DMS53 treated with DMSO at 0.1 percent for 48 hours (cell line): ENCODE measurements at regions not wholly inside any gene's neighbourhood (a gene's known extent, or its start where the extent isn't known, plus 50 kb on each side); places are given as distances from the start of the nearest gene placed in this dataset.

ENCODE experiments used
- DNase-seq: peaks from one replicate; lab custom pipeline; 2025; ENCODE audit not compliant: unreplicated experiment; lab: John Stamatoyannopoulos, UW

DNA sequence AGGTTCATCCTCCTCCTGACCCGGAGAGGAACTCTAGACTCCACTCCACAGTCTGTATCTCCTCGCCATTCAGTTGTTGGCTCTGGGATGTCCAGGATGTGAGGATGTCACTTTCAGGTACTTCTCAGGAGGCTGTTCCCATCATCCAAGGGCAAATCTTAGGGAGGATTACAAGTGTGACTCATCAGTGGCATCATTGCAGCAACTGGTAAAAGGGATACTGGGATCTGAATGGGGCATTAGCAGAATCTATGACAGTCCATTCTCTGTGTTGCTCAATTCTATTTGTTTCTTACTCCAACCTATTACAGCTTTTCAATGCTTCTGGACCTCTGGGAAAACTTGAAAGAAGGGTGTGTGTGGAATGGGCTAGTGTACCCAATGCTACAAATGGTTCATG is 81.5 kb upstream of the FN1 start:
- DNase-seq, result no peak

DNA sequence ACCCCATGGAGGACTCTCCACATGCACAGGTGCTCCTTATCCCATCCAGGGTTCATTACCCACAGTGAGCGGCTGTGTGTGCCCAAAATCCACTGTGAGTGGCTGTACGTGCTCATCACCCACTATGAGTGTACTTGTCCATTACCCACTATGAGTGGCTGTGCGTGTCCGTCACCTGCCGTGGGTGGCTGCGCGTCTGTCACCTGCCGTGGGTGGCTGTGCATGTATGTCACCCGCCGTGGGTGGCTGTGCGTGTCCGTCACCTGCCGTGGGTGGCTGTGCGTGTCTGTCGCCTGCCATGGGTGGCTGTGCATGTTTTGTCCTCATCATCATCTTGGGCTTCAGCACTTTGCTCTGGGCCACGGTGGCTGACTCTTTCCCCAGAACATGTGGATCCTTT is 78.6 kb upstream of the FN1 start:
- no peak for DNase-seq

DNA sequence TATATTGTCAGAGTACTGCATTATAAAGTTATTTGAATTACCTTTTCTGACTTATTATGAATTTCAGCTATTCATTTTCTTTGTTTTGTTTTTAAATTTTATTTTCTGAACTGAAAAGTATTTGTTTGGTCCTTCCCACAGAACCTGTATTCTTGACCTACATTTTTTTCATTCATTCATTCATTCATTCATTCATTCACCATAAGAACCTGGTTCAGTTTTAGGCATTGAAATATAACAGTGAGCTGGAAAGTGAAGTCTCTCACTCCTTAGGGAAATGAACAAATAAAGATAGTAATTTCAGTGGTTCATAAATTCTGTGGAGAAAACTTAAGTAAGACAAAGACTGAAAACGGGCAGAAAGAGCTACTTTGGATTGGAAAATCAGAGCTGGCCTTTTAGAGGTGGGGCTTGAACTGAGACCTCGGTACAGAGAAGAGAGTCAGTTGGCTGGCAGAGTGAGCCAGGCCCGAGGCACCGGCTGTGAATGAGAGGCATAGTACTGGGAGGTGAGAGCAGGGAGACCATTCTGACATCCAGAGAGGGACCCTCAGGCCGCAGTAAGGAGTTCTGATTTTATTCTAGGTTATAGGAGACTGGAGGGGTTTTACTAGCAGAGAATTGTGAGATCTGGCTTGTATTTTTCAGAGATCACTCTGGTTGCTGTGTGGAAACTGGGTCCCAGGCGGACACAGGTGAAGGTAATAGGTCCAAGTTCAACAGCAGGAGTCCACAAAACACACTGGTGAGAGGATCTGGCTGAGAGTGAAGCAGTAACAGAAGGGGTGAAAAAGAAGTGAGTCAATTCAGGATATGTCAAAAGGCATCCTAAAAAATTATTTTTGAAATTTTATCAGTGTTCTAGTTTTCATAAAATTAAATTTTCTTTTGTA is 75.8 kb upstream of the FN1 start:
- DNase-seq, result no peak

DNA sequence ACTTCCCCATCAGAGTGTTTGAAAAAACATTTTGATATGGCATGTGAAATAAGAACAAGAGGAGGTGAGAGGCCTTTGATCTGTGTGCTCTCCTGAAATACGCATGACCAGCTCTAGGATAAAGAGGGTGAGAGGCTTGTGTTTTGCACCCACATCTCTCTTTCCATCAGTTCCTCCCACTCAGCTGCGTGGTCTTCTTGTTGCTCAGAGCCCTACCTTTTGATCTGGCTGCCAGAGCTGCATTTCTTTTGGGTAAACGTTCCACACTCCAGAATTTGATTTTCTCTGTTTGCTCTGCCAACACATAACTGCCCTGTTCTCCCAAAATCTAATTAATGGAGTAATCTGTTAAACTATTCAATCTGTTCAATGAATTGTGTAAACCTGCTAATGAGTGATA is 72.0 kb upstream of the FN1 start:
- no peak for DNase-seq

DNA sequence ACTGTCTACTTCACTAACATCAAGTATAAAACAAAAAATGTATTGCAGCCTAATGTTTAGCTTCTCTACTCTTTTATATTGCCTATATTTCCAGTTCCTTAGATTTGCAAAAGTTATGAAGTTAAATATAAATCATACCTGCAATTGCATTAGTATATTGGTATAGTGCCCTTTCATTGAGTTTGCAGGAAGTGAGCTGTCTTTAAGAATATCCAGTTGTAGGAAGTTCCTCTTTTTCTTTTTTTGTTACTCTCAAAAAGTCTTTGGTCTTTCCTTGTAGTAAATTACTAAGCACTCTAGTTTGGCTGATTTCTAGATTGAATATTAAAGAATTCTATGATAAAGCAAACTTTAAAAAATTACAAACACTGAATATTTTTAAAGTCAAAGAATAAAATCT is 71.3 kb upstream of the FN1 start:
- no peak for DNase-seq

DNA sequence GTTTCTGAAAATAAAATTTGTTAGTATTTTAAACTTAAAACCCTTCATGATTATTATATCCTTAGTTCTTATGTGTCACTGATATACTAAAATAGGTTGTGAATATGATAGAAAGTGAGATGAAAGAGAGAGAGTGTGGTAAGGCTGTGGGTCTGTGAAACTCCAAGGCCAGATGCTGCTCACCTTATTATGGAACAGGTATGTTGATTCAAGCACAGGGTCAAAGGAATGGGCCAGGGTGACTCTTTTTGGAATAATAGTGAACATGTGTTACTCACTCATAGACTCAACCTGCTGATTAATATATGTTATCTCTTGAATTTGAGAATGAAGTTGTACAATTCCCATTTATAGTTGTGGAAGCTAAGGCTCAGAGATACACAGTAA is 70.7 kb upstream of the FN1 start:
- DNase-seq, result no peak

DNA sequence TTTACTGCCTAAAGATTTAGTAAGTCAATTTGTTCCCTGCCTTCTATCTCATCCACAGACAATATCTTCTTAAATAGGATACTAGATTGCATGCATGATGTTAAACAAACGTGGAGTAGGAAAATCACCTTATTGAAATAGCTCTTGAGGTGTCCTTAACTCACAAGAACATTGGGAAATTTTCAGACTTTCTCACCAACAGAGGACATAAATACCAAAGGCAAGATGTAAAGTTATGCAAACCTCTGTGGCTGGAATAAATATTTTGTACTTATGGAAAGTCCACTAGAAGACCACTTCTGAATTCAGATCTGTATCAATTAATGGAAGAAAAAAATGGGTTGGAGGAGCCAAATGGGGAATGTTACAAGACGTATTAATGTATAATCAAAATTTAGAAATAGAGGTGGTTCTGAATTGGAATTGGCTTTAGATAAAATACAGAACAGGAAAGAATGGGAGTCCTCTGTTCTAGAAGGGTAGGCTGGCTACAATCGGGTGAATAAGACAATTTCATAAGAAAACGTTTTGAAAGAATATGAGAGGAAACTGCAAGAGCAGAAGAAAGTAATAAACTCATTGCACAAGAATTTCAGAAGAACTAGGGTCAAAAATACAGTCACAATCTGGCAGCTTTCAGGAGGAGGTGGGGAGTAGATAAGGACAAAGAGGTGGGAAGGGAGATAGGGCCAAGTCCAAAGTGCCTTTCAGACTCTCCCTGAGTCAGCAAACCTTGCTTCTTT is 69.3 kb upstream of the FN1 start:
- no peak for DNase-seq

DNA sequence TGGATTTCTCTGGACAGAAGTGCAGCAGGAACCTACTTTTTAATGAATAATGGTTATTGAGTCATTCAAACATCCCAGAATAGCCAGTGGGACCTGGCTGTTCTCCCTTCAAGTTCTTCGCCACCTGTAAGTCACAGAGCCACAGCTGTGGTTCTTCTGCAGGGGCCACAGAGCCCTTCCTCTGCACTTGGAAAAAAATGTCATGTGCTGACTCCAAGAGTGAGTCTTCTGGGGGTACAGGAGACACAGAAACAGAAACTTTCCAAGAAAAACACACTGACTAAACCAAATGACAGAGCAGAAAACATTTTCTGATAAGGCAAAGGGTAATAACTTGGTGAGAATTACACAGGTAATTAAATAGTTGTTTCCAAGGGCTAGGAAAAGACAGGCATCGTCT is 68.7 kb upstream of the FN1 start:
- DNase-seq, result no peak

DNA sequence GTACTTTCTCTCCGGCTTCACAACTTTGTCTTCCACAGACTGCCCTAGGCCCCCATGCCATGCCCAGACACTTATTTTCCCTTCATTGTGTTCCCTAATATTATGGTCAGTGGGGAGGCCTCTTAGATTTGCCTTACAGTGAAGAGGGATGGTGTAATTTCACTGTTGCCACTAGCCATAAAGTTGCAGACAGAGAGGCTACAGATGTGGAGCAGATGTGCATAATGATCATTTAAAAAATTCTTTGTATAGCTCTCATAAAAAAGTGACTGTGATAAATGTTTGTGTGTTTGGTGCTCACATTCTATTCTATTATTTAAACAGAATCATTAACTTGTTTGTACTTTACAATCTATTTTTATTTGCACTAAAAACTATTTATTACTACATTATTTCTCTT is 67.5 kb upstream of the FN1 start:
- no peak for DNase-seq

DNA sequence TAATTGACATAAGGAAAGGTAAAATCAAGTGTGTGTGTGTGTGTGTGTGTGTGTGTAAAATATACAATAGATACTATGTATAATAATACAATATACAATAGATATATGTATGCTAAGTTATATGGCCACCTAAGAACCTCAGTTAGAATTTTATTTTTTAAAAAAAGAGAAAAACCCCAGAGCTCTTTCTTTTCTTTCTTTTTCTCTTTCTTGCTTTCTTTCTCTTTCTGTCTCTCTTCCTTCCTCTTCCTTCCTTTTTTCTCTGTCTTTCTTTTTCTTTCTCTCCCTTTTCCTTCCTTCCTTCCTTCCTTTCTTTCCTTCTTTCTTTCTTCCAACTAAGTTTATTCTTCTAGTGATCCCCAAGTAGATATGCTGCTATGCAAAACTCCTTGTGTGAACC is 64.6 kb upstream of the FN1 start:
- no peak for DNase-seq

DNA sequence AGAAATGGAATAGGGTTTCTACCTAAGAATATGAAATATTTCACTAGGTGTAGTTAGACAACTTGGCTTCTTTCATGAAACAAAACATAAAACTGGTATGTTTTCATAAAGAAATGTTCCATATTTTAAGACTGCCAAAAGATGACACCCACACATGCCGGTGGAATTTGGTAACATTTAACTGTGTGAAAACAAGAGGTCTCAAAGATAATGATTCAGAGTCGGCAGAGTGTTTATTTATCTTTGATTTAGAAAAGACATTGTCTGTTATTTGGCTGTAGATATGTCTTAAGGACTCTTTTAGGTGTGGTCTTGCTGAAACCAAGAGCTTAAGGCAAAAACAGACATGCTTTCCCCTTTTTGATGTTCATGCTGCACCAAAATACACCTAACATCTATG is 63.5 kb upstream of the FN1 start:
- no peak for DNase-seq

DNA sequence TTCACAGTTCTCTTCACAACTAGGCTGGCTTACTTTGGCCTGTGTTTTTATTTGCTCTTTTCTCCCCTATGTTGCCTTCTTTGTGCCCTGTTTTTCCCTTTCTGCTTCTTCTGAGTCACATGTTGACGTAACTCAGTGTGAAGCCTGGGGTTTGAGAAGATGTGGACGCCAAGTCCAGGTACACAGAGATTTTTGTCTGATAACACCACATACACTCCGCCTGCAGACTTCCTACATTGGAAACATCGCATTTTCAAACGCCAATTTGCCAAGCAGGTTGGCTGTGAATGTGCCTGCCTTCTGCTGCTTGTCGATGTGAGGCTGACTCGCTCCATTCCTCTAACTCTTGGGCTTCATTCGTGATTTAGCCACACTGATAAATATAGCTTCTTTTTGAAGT is 62.6 kb upstream of the FN1 start:
- no peak for DNase-seq

DNA sequence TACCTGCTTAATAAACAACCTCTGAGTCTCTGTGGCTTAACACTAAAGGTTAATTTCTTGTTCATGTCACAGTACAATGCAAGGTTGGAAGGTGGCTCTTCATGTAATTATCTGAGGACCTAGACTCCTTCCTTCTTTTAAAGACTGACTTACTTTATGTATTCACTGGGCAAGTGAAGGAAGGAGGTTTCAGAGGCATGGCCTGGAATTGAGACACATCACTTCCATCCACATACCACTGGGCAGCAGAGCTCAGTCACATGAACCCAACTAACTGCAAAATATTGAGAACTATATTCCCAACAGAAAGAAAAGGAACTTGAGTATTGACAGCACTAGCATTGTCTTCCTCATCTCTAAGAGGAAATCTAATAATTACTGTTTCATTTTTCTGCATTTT is 57.5 kb upstream of the FN1 start:
- DNase-seq, result no peak

DNA sequence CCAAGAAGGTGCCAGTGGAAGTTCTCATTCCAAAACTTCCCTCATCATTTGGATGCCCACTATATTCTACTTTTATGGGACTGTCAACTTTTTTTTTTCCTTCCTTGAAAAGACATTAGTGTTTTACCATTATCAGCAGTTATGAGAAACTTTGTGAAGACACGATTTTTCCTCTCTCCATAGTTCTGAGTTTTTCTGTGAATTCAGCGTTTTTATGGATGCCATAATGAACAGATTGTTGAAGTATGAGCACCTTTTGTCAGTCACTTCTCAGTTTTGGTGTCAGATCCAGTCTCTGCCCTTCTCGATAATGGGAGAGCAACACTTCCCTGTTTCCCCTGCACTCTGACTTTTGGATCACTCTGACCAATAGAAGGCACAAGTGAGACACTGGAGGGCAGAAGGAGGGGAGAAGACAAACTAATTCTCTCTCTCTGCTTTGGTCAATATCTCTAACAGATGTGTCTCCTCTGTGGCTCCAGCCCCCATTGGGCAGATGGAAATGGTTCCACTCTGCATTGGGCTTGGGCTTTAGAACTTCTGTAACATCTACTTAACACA is 53.5 kb upstream of the FN1 start:
- DNase-seq, result no peak

DNA sequence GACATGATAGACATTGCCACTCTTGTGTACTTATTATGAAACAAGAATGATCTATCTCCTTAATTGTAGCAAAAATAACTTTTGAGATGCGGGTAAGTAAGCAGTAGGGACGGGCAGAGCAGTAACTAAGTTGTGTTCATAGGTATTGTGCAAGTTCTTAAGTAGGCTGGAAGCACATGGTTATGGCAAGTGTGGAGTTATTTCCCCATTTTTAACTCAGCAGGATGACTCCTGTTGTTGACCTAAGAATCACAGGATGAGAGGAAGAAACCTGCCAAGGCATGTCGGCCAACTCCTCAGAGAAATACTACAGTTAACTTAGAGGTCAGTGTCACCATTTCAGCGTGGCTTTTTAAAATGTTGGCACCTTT is 51.1 kb upstream of the FN1 start:
- DNase-seq, result no peak

DNA sequence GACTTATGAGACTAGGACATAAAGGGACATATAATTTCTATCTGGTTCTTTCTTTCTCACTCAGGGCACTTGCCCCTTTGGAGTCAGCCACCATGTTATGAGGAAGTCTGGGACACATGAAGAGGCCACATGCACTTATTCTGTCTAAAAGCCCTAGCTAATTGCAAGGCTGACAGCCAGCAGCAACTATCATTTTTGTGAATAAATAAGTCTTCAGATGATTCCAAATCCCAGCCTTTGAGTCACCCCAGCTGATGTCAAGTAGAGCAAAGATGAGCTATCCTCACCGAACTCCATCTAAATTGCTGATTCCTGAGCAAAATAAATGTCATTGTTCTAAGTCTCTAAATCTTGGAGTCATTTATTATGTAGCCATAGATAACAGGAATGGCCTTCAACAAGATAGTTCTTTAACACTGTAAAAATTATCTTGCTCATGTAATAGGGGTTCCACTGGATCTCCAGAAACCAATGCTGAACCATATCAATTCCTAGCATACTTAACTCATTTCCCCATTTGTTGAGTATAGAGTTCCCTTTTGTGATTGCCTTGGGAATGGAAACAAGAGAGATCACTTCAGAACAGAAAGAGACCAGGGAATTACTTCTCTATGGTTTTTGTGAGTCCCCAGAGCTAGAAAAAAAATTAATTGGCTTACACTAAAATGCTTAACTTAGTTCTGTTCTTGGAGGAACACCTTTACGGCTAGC is 50.6 kb upstream of the FN1 start:
- no peak for DNase-seq
